GM12891 (cell line): ENCODE measurements at regions not wholly inside any gene's neighbourhood (a gene's known extent, or its start where the extent isn't known, plus 50 kb on each side); places are given as distances from the start of the nearest gene placed in this dataset.

Source experiments
- PAX5 ChIP-seq: IDR thresholded peaks from 2 replicates; pipeline ENCODE4 v1.6.1; 2011; ENCODE audit warnings: low read length, moderate library complexity, mild to moderate bottlenecking; ENCODE audit not compliant: insufficient read depth, severe bottlenecking
- POLR2A ChIP-seq: IDR thresholded peaks from 2 replicates; pipeline ENCODE4 v1.6.1; 2011; ENCODE audit warnings: low read depth, low read length, control low read depth
- POLR2AphosphoS5 ChIP-seq: IDR thresholded peaks from 2 replicates; pipeline ENCODE4 v1.6.1; 2011; ENCODE audit warnings: low read depth, low read length, control low read depth
- SPI1 ChIP-seq: IDR thresholded peaks from 2 replicates; pipeline ENCODE4 v1.6.1; 2011; ENCODE audit warnings: low read depth, low read length, control low read depth
- TAF1 ChIP-seq: IDR thresholded peaks from 2 replicates; pipeline ENCODE4 v1.6.1; 2011; ENCODE audit warnings: low read depth, low read length, control low read depth

DNA sequence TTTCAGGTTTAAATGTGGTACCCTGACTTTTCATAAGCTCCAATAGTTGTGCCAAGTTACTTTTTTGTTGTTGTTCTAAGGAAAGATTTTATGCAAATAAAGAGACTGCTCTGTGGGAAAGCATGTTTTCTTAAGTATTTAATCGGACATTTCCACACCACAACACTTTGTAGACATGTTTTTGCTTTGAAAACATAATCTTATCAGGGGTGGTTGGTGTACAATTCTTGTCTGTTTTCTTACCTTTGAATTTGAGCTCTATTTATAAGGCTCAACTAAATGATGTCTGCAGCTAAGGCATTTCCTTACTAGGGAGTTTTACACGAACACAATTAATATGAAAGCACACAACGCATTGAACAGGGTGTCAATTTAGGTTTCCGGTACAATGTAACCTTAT lies 81.5 kb upstream of the CDIN1 start:
- TF ChIP-seq POLR2A (no peak), POLR2AphosphoS5 (no peak), TAF1 (no peak), PAX5 (no peak), SPI1 (no peak)
